NCI-H146 treated with DMSO at 0.1 percent for 48 hours (cell line): ENCODE measurements at regions not wholly inside any gene's neighbourhood (a gene's known extent, or its start where the extent isn't known, plus 50 kb on each side); places are given as distances from the start of the nearest gene placed in this dataset.

ENCODE experiments used
- DNase-seq: peaks from one replicate; lab custom pipeline; 2025; ENCODE audit not compliant: unreplicated experiment; lab: John Stamatoyannopoulos, UW

- no peak for DNase-seq
Observed at GRCh38 chr7:155178096-155178495, 108.0 kb downstream of the HTR5A start.

- no peak for DNase-seq
Observed at GRCh38 chr7:155181768-155182167, 111.6 kb downstream of the HTR5A start.

GRCh38 chr7:155182406-155182970 is 112.4 kb downstream of the HTR5A start:
- DNase-seq, result no peak

GRCh38 chr7:155183655-155184054 is 113.5 kb downstream of the HTR5A start:
- no peak for DNase-seq

- DNase-seq, result no peak
Observed at GRCh38 chr7:155184923-155185322, 112.8 kb upstream of the INSIG1 start.

- no peak for DNase-seq
Observed at GRCh38 chr7:155187061-155187785, 110.5 kb upstream of the INSIG1 start.

GRCh38 chr7:155188357-155188756 is 109.3 kb upstream of the INSIG1 start:
- no peak for DNase-seq

GRCh38 chr7:155188821-155189581 is 108.7 kb upstream of the INSIG1 start:
- no peak for DNase-seq

- no peak for DNase-seq
Observed at GRCh38 chr7:155189590-155189989, 108.1 kb upstream of the INSIG1 start.

GRCh38 chr7:155190688-155191087 is 107.0 kb upstream of the INSIG1 start:
- no peak for DNase-seq

- DNase-seq, result no peak
Observed at GRCh38 chr7:155191137-155191536, 106.5 kb upstream of the INSIG1 start.

GRCh38 chr7:155191901-155192478 is 105.7 kb upstream of the INSIG1 start:
- DNase-seq, result no peak

GRCh38 chr7:155192961-155193640 is 104.6 kb upstream of the INSIG1 start:
- no peak for DNase-seq

GRCh38 chr7:155193716-155194115 is 104.0 kb upstream of the INSIG1 start:
- DNase-seq, result no peak

- DNase-seq, result no peak
Observed at GRCh38 chr7:155194382-155195140, 103.1 kb upstream of the INSIG1 start.

GRCh38 chr7:155195939-155196523 is 101.6 kb upstream of the INSIG1 start:
- DNase-seq, result no peak

GRCh38 chr7:155198196-155198892 is 99.3 kb upstream of the INSIG1 start:
- DNase-seq, result no peak

GRCh38 chr7:155198901-155199845 is 98.5 kb upstream of the INSIG1 start:
- DNase-seq, result no peak
